Activated gamma-delta T cell treated with anti-CD3 and anti-CD28 coated beads, Interleukin-2, amount 50 U/mL, for 16 hours (primary cell): ENCODE measurements at regions not wholly inside any gene's neighbourhood (a gene's known extent, or its start where the extent isn't known, plus 50 kb on each side); places are given as distances from the start of the nearest gene placed in this dataset.
"Not testable (repeated sequence)": the region's sequence is repeated elsewhere in the genome, so short reads cannot be mapped to it uniquely, and the experiment has no call there.

Experiments used
- DNase-seq: peaks from one replicate; pipeline ENCODE4 v3.0.0-alpha.2; 2020; ENCODE audit warnings: low read depth

GRCh38 chr16:88320947-88321634 is 61.7 kb upstream of the ZNF469 start:
- DNase-seq: no peak

GRCh38 chr16:88321635-88322499 is 60.9 kb upstream of the ZNF469 start:
- no peak for DNase-seq

GRCh38 chr16:88322500-88322970 is 60.2 kb upstream of the ZNF469 start:
- no peak for DNase-seq

DNA sequence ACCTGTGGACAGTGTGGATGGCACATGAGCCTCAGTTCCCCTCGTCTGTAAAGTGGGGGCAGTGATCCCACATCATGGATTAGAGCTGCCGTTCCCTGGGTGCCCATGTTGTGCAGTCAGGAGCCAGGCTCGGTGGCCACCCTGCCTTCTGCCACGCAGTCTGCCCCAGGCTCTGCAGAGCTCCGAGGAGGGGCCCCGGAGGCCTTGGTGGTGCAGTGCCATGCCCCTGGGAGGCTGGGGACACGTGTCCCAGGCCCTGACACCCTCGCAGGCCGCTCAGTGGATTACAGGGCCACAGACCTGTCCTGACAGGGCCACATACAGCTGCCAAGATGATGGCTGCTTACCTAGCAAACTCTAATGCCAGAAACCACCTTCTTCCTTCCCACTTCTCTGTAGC is 59.7 kb upstream of the ZNF469 start:
- DNase-seq: no peak

- DNase-seq: no peak
Measured at GRCh38 chr16:88323546-88324330, 59.0 kb upstream of the ZNF469 start.

DNA sequence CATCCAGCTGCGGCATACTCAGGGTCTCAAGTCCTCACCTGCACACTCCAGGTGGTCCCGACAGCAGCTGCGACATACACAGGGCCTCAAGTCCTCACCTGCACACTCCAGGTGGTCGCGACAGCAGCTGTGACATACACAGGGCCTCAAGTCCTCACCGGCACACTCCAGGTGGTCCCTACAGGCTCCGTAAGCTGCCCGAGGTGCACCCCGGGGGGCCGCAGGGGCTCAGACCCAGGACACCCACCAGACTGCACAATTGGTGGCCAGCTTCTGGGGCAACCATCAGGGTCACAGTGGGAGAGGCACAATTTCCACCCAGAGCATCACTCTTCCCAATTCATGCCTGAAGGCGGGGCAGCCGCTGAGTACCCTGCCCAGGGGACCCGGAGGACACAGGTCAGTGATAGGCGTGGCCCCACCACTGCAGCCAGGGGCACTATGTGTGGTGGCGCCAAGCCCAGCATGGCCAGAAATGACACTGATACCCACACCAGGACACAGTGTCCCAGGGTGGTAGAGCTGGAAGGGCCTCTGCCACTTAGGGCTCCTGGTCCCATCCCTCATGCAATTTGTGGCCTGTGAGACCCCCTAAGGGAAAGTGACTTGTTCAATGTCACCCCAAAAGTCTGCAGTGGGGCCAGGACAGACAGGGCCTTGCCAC is 57.5 kb upstream of the ZNF469 start:
- DNase-seq: no peak

- DNase-seq: no peak
Measured at GRCh38 chr16:88325976-88326375, 56.8 kb upstream of the ZNF469 start.

- no peak for DNase-seq
Measured at GRCh38 chr16:88326611-88327485, 55.9 kb upstream of the ZNF469 start.

DNA sequence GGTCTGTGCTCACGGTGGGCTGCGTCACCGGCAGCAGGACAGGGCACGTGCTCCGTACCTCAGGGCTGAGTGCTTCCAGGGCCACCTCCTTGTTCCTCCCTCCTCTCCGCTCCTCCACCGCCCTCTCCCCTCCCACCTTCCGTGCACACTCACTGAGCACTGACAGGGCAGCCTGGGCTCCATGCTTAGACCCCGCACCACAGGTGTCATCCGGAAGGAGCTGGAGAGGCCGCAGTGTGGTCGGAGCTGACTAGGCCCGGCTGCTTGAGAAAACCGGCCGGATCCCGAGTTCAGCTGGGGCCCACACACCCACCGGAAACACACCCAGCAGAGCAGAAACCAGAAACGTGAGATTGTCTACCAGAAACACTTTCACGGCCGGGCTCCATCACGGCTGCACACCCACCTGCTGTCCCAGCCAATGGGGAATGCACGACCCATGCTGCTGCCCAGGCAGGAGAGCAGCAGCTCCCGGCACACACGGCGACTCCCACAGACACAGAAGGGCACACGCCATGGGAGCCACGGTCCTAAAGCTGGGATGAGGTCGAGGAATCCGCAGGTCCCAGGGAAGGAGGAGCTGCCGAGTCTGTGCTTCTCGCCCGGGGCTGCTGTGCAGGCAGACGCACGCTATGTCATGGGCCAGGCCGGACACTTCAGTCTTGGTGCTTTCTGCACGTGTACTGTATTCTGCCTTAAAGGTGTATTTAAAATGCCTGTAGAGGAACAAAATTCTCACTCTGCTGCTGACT is 55.0 kb upstream of the ZNF469 start:
- no peak for DNase-seq

DNA sequence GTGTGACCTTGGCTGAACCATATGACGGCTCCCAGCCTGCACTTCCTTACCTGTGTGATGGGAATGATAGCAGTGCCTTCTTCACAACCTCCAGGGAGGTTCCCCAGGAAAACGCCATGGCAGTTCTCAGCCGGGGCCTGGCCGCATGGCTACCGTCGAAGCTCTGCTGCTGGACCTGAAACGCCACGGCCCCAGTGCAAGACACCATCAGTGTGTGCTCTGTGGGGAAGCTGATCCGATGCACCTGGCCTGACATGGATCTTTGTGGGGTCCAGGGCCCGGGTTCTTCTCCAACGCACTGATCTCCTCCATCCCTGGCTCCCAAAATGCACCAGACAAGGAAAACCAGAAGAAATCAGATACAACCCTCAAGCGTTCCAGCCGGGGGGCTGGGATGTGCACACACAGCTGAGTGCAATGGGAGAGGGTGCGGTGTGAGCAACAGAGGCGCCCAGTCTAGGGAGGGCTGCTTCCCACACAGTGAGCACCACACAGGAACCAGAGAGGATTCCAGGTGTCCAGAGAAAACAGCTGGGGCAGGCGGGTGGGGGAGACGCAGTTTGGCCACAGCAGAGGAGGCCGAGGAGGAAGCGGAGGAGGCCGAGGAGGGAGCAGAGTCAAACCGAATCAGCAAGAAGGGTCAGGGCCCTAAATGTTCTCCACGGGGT is 54.3 kb upstream of the ZNF469 start:
- DNase-seq: no peak

- DNase-seq: no peak
Measured at GRCh38 chr16:88329726-88330700, 52.7 kb upstream of the ZNF469 start.

DNA sequence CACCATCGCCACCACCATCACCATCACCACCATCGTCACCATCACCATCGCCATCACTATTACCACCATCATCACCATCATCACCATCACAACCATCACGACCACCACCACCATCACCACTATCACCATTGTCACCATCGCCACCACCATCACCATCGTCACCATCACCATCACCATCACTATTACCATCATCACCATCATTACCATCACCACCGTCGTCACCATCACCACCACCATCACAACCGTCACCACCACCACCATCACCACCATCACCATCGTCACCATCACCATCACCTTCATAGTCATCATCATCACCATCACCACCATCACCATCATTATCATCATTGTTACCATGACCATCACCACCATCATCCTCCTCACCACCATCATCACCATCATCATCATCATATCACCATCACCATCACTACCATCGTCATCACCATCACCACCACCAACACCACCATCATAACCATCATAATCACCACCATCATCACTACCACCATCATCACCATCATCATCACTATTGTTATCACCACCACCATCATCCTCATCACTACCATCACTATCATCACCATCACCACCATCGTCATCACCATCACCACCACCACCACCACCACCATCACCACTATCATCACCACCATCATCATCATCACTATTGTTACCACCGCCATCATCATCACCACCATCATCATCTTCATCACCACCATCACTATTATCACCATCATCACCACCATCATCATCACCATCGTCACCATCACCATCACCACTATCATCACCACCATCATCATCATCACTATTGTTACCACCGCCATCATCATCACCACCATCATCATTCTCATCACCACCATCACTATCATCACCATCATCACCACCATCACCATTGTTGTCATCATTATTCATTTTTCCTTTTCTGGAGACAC is 51.5 kb upstream of the ZNF469 start:
- DNase-seq: no peak

DNA sequence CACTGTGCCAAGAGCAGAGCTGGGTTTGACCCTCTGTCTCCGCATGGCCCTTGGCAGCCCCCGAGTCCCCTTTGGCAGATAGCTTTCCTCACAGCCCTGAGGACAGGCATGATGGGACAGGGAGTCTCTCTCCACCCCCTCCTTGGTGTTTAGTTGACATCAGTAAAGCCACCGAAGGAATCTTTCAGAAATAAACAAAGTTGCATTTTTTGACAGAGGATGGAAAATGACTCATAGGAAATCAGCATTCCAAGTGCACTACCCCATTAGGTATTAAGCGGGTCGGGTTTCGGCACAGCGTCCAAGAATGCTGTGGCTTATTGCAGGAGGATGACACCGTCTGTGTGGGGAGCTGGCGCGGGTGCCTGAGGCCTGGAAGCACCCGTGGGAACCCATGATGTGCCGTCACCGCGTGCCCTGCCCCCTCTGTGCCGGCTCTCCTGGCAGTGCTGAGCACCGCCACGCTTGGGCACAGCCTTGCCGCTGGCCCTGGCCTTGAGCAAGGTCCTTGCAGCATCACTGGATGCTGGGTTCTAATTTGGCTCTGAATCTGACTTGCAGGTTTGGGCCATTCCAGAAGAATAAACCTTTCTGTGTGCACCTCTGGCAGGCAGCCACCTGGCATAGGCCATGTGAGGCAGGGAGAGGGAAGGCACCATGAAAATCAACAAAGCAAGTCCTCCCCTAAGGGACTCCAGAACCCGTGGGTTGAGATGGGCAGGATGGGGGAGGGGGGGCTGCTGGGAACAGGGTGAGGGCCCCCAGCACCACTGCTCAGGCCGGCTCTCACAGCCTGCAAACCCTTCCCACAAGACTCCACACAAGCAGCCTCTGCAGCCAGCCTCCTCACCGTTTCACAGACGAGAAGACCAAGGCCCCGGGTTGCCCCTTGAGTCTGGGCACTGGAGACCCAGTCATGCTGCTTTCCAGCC is 50.5 kb upstream of the ZNF469 start:
- DNase-seq: no peak

GRCh38 chr16:88332921-88333825 is 49.6 kb upstream of the ZNF469 start:
- DNase-seq: not testable (repeated sequence)
